ENCODE measurements at regions not wholly inside any gene's neighbourhood (a gene's known extent, or its start where the extent isn't known, plus 50 kb on each side); places are given as distances from the start of the nearest gene placed in this dataset.

GRCh38 chr3:192992361-192992760 lies 74.7 kb upstream of the MB21D2 start:
- TF ChIP-seq CTCF (IDR thresholded peaks at IDR 0.05) = no peak
- no peak for TF ChIP-seq POLR2A (IDR thresholded peaks at IDR 0.05)

Measured in uterus (tissue), 2 donors.